MCF 10A (cell line): ENCODE measurements at regions not wholly inside any gene's neighbourhood (a gene's known extent, or its start where the extent isn't known, plus 50 kb on each side); places are given as distances from the start of the nearest gene placed in this dataset.

Experiments used
- BruUV-seq: library from RNA; stranded (reverse); fragments of 400-500 nt; replicated peaks from 2 replicates; lab custom pipeline; 2021; lab: Mats Ljungman, UMichigan
- CTCF ChIA-PET: fragments of 300-600 bp; sonication (Branson Sonifier 250); formaldehyde crosslinking; extraction: SDS; loops from one replicate; lab custom pipeline; 2021; ENCODE audit warnings: antibody characterized with exemption, inconsistent platforms; lab: Yijun Ruan, JAX
- POLR2A ChIA-PET: fragments of 300-600, 350-650 bp; sonication (Branson Sonifier 250); formaldehyde crosslinking; extraction: SDS; loops from one replicate; lab custom pipeline; 2020; ENCODE audit warnings: antibody characterized with exemption, inconsistent platforms; lab: Yijun Ruan, JAX
- DNase-seq: peaks from one replicate; pipeline ENCODE4 v3.0.0-alpha.2; 2018; ENCODE audit not compliant: unreplicated experiment
- H3K27ac Mint-ChIP-seq: one replicate; pipeline ENCODE4 v1.8.0; 2022; ENCODE audit warnings: mild to moderate bottlenecking, low read depth, mixed read lengths; ENCODE audit not compliant: unreplicated experiment
- H3K27me3 Mint-ChIP-seq: one replicate; pipeline ENCODE4 v1.8.0; 2022; ENCODE audit warnings: mixed read lengths; ENCODE audit not compliant: insufficient read depth, unreplicated experiment
- H3K36me3 Mint-ChIP-seq: one replicate; pipeline ENCODE4 v1.8.0; 2022; ENCODE audit warnings: mild to moderate bottlenecking, moderate library complexity, mixed read lengths; ENCODE audit not compliant: insufficient read depth, unreplicated experiment
- H3K4me1 Mint-ChIP-seq: one replicate; pipeline ENCODE4 v1.8.0; 2022; ENCODE audit warnings: mixed read lengths; ENCODE audit not compliant: insufficient read depth, unreplicated experiment
- H3K4me3 Mint-ChIP-seq: one replicate; pipeline ENCODE4 v1.8.0; 2022; ENCODE audit warnings: mild to moderate bottlenecking, moderate library complexity, mixed read lengths; ENCODE audit not compliant: unreplicated experiment
- H3K9me3 Mint-ChIP-seq: one replicate; pipeline ENCODE4 v1.8.0; 2022; ENCODE audit warnings: mixed read lengths; ENCODE audit not compliant: unreplicated experiment
- CTCF ChIP-seq: fragments of 200-600 bp; IDR thresholded peaks from one replicate; pipeline ENCODE4 v1.8.0; 2022; ENCODE audit warnings: antibody characterized with exemption, mild to moderate bottlenecking; ENCODE audit not compliant: unreplicated experiment
- intact Hi-C: fragments of 100-400 bp; cut with micrococcal nuclease; formaldehyde crosslinking; loops from 2 replicates; pipeline ENCODE4 v1.14.1; 2022

GRCh38 chr18:65347446-65347845 lies 403.4 kb upstream of the CDH7 start:
- no peak for TF ChIP-seq CTCF
- no peaks in the 10 kb centered on the region for H3K9me3 Mint-ChIP-seq
- POLR2A ChIA-PET, result interaction anchor here (0.7 kb wide), 1 partner anchor 12 kb away, joined by 3 read pairs; no protein-coding TSS in a partner anchor
- H3K27me3 Mint-ChIP-seq, result peaks cover 26% of the 10 kb centered on the region
- intact Hi-C loops, result no loop called here
- no peak overlapping the region for H3K27ac Mint-ChIP-seq
- H3K4me1 Mint-ChIP-seq, result no peaks in the 10 kb centered on the region
- CTCF ChIA-PET, result no interaction called here
- no peak overlapping the region for H3K4me3 Mint-ChIP-seq
- no peak for DNase-seq
- no peaks in the 10 kb centered on the region for H3K36me3 Mint-ChIP-seq
- no TSS peak for BruUV-seq

- BruUV-seq, result no TSS peak
- no peaks in the 10 kb centered on the region for H3K36me3 Mint-ChIP-seq
- intact Hi-C loops, result no loop called here
- no peak overlapping the region for H3K27ac Mint-ChIP-seq
- no peaks in the 10 kb centered on the region for H3K4me1 Mint-ChIP-seq
- no peaks in the 10 kb centered on the region for H3K9me3 Mint-ChIP-seq
- no peak overlapping the region for H3K4me3 Mint-ChIP-seq
- POLR2A ChIA-PET, result no interaction called here
- no peak for TF ChIP-seq CTCF
- no peak for DNase-seq
- CTCF ChIA-PET, result no interaction called here
- H3K27me3 Mint-ChIP-seq, result peaks cover 26% of the 10 kb centered on the region
These were observed 404.7 kb upstream of the CDH7 start for GRCh38 chr18:65346086-65346485.

- H3K4me1 Mint-ChIP-seq, result no peaks in the 10 kb centered on the region
- intact Hi-C loops, result no loop called here
- peaks cover 26% of the 10 kb centered on the region for H3K27me3 Mint-ChIP-seq
- TF ChIP-seq CTCF, result no peak
- no TSS peak for BruUV-seq
- ChIA-PET CTCF (no interaction called here), POLR2A (no interaction called here)
- H3K4me3 Mint-ChIP-seq, result no peak overlapping the region
- no peak overlapping the region for H3K27ac Mint-ChIP-seq
- DNase-seq, result no peak
- H3K9me3 Mint-ChIP-seq, result no peaks in the 10 kb centered on the region
- H3K36me3 Mint-ChIP-seq, result no peaks in the 10 kb centered on the region
These were observed 407.2 kb upstream of the CDH7 start for GRCh38 chr18:65343571-65343970.

- CTCF ChIA-PET, result no interaction called here
These were observed 414.4 kb upstream of the CDH7 start for GRCh38 chr18:65336411-65336810.

More at GRCh38 chr18:65336411-65336810, 414.4 kb upstream of the CDH7 start:
- POLR2A ChIA-PET, result no interaction called here
- TF ChIP-seq CTCF, result no peak
- no peak for DNase-seq
- H3K27me3 Mint-ChIP-seq, result peaks cover 46% of the 10 kb centered on the region
- H3K9me3 Mint-ChIP-seq, result no peaks in the 10 kb centered on the region
- H3K4me1 Mint-ChIP-seq, result no peaks in the 10 kb centered on the region
- intact Hi-C loops, result no loop called here
- no peak overlapping the region for H3K4me3 Mint-ChIP-seq
- no TSS peak for BruUV-seq
- no peak overlapping the region for H3K27ac Mint-ChIP-seq
- no peaks in the 10 kb centered on the region for H3K36me3 Mint-ChIP-seq
